ENCODE measurements at regions not wholly inside any gene's neighbourhood (a gene's known extent, or its start where the extent isn't known, plus 50 kb on each side); places are given as distances from the start of the nearest gene placed in this dataset.

DNA sequence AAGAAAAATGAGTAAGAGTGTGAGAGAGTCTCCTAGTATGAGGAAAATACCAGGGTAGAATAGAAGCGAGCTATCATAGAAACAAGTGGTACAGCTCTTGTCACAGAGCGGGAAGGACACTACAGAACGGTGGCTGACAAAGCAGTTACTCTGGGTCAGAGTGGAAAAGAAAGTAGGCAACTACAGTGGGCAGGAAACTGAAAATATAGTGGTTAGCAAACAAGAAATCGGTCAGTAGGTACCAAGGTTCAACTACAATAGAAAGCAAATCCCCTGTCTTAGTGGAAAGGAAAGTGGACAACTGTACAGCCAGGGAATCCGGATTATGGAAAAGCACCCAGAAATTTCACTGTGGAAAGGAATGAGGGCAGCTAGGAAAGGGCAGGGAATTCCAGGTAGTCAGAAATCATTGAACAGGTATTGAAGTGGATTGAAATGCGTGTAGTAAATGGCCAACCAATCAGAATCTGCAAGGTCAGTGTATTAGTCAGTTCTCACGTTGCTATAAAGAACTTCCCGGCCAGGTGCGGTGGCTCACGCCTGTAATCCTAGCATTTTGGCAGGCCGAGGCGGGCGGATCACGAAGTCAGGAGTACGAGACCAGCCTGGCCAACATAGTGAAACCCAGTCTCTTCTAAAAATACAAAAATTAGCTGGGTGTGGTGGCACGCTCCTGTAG, 219.6 kb upstream of the DIAPH2 start:
- Histone ChIP-seq H4K20me1 (ENCODE audit: control insufficient read depth, insufficient read depth) (no peaks in the 10 kb centered on the region), H3K9me3 (replicated peaks; ENCODE audit: control insufficient read depth, insufficient read depth, low read length) (no peaks in the 10 kb centered on the region), H3K4me1 (ENCODE audit: control insufficient read depth, insufficient read depth, low read length) (no peaks in the 10 kb centered on the region), H2AFZ (ENCODE audit: control insufficient read depth, low read depth, low read length) (no peak overlapping the region), H3K4me3 (no peak overlapping the region), H3K27ac (ENCODE audit: control insufficient read depth, insufficient read depth) (no peak overlapping the region), H3K27me3 (replicated peaks in 1 of 2; ENCODE audit: control insufficient read depth in 2 of 2, insufficient read depth in 2 of 2, low read length in 1 of 2) (no peaks in the 10 kb centered on the region), H3K36me3 (ENCODE audit: control insufficient read depth in 2 of 2, insufficient read depth in 2 of 2, low read length in 1 of 2) (no peaks in the 10 kb centered on the region), H3K79me2 (ENCODE audit: control insufficient read depth, insufficient read depth, low read length) (no peaks in the 10 kb centered on the region), H3K4me2 (ENCODE audit: control insufficient read depth, insufficient read depth) (no peak overlapping the region), H3K9ac (ENCODE audit: control insufficient read depth, insufficient read depth, low read length) (no peak overlapping the region)
- intact Hi-C loops (cut with micrococcal nuclease; ENCODE audit: unreplicated experiment) (no loop called here), in situ Hi-C loops (cut with MboI) (no loop called here)
- DNase-seq (ENCODE audit: low read depth, low spot score) (no peak), FAIRE-seq (no peak), ATAC-seq (no peak)
- ChIA-PET RAD21 (ENCODE audit: unreplicated experiment) (no interaction called here), CTCF (no interaction called here), SMC1A (ENCODE audit: uncharacterized antibody, unreplicated experiment) (no interaction called here), POLR2A (no interaction called here)
- no TSS peak for BruUV-seq (replicated peaks)
- TF ChIP-seq SP1 (IDR thresholded peaks at IDR 0.05; ENCODE audit: low read depth, low read length) = no peak
- TF ChIP-seq RCOR1 (conservative IDR thresholded peaks at IDR 0.05; ENCODE audit: low read depth, low read length) = no peak
- WGBS (ENCODE audit: insufficient coverage, insufficient replicate concordance, low lambda C conversion rate, missing lambda C conversion rate) = 62% methylated on average over 16 of the region's 16 CpGs

- Histone ChIP-seq H3K9ac (ENCODE audit: control insufficient read depth, insufficient read depth, low read length) (no peak overlapping the region), H3K4me3 (no peak overlapping the region), H3K9me3 (replicated peaks; ENCODE audit: control insufficient read depth, insufficient read depth, low read length) (no peaks in the 10 kb centered on the region), H4K20me1 (ENCODE audit: control insufficient read depth, insufficient read depth) (no peaks in the 10 kb centered on the region), H3K79me2 (ENCODE audit: control insufficient read depth, insufficient read depth, low read length) (no peaks in the 10 kb centered on the region), H2AFZ (ENCODE audit: control insufficient read depth, low read depth, low read length) (no peak overlapping the region), H3K27ac (ENCODE audit: control insufficient read depth, insufficient read depth) (no peak overlapping the region), H3K4me2 (ENCODE audit: control insufficient read depth, insufficient read depth) (no peak overlapping the region), H3K36me3 (ENCODE audit: control insufficient read depth in 2 of 2, insufficient read depth in 2 of 2, low read length in 1 of 2) (no peaks in the 10 kb centered on the region), H3K4me1 (ENCODE audit: control insufficient read depth, insufficient read depth, low read length) (no peaks in the 10 kb centered on the region), H3K27me3 (replicated peaks in 1 of 2; ENCODE audit: control insufficient read depth in 2 of 2, insufficient read depth in 2 of 2, low read length in 1 of 2) (no peaks in the 10 kb centered on the region)
- no peak for ATAC-seq
- in situ Hi-C loops (cut with MboI) (no loop called here), intact Hi-C loops (cut with micrococcal nuclease; ENCODE audit: unreplicated experiment) (no loop called here)
- BruUV-seq (replicated peaks) = no TSS peak
- DNase-seq (ENCODE audit: low read depth, low spot score) = no peak
- no peak for FAIRE-seq
- TF ChIP-seq JUND (IDR thresholded peaks at IDR 0.05; ENCODE audit: low read depth, low read length) (no peak), CREM (IDR thresholded peaks at IDR 0.05; ENCODE audit: low read depth) (no peak)
- TF ChIP-seq, protein P1, sequence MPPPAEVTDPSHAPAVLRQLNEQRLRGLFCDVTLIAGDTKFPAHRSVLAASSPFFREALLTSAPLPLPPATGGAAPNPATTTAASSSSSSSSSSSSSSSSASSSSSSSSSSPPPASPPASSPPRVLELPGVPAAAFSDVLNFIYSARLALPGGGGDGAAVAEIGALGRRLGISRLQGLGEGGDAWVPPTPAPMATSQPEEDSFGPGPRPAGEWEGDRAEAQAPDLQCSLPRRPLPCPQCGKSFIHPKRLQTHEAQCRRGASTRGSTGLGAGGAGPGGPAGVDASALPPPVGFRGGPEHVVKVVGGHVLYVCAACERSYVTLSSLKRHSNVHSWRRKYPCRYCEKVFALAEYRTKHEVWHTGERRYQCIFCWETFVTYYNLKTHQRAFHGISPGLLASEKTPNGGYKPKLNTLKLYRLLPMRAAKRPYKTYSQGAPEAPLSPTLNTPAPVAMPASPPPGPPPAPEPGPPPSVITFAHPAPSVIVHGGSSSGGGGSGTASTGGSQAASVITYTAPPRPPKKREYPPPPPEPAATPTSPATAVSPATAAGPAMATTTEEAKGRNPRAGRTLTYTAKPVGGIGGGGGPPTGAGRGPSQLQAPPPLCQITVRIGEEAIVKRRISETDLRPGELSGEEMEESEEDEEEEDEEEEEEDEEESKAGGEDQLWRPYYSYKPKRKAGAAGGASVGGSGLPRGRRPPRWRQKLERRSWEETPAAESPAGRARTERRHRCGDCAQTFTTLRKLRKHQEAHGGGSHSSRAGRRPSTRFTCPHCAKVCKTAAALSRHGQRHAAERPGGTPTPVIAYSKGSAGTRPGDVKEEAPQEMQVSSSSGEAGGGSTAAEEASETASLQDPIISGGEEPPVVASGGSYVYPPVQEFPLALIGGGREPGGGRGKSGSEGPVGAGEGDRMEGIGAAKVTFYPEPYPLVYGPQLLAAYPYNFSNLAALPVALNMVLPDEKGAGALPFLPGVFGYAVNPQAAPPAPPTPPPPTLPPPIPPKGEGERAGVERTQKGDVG (CRISPR knock-in tag; IDR thresholded peaks at IDR 0.05) = no peak
- ChIA-PET SMC1A (ENCODE audit: uncharacterized antibody, unreplicated experiment) (no interaction called here), POLR2A (no interaction called here), CTCF (no interaction called here), RAD21 (ENCODE audit: unreplicated experiment) (no interaction called here)
- 4% methylated on average over 4 of the region's 4 CpGs for WGBS (ENCODE audit: insufficient coverage, insufficient replicate concordance, low lambda C conversion rate, missing lambda C conversion rate)
Observed at GRCh38 chrX:96474029-96474740, 210.5 kb upstream of the DIAPH2 start.

Measured in GM12878 (cell line).